ENCODE measurements at regions not wholly inside any gene's neighbourhood (a gene's known extent, or its start where the extent isn't known, plus 50 kb on each side); places are given as distances from the start of the nearest gene placed in this dataset.

- no peak for DNase-seq
Measured at GRCh38 chr16:17852977-17853702, 382.4 kb upstream of the XYLT1 start.

- no peak for DNase-seq
Measured at GRCh38 chr16:17850581-17851250, 380.0 kb upstream of the XYLT1 start.

- DNase-seq: no peak
Measured at GRCh38 chr16:17847234-17847795, 376.6 kb upstream of the XYLT1 start.

GRCh38 chr16:17846030-17846429 is 375.3 kb upstream of the XYLT1 start:
- no peak for DNase-seq

- DNase-seq: no peak
Measured at GRCh38 chr16:17845031-17845430, 374.3 kb upstream of the XYLT1 start.

- no peak for DNase-seq
Measured at GRCh38 chr16:17843905-17844304, 373.1 kb upstream of the XYLT1 start.

GRCh38 chr16:17839907-17840306 is 369.1 kb upstream of the XYLT1 start:
- no peak for DNase-seq

GRCh38 chr16:17839272-17839671 is 368.5 kb upstream of the XYLT1 start:
- DNase-seq: no peak

- no peak for DNase-seq
Measured at GRCh38 chr16:17836868-17837602, 366.3 kb upstream of the XYLT1 start.

GRCh38 chr16:17835118-17835876 is 364.5 kb upstream of the XYLT1 start:
- no peak for DNase-seq

- DNase-seq: no peak
Measured at GRCh38 chr16:17832738-17833137, 362.0 kb upstream of the XYLT1 start.

GRCh38 chr16:17831330-17831729 is 360.6 kb upstream of the XYLT1 start:
- no peak for DNase-seq

- no peak for DNase-seq
Measured at GRCh38 chr16:17830651-17831050, 359.9 kb upstream of the XYLT1 start.

GRCh38 chr16:17829811-17830210 is 359.1 kb upstream of the XYLT1 start:
- no peak for DNase-seq

GRCh38 chr16:17828012-17828411 is 357.3 kb upstream of the XYLT1 start:
- DNase-seq: no peak

- DNase-seq: no peak
Measured at GRCh38 chr16:17827313-17827712, 356.6 kb upstream of the XYLT1 start.

- DNase-seq: no peak
Measured at GRCh38 chr16:17817943-17818342, 347.2 kb upstream of the XYLT1 start.

GRCh38 chr16:17817260-17817659 is 346.5 kb upstream of the XYLT1 start:
- DNase-seq: no peak

- no peak for DNase-seq
Measured at GRCh38 chr16:17812771-17813170, 342.0 kb upstream of the XYLT1 start.

- DNase-seq: no peak
Measured at GRCh38 chr16:17804857-17805256, 334.1 kb upstream of the XYLT1 start.

- DNase-seq: no peak
Measured at GRCh38 chr16:17803625-17804410, 333.1 kb upstream of the XYLT1 start.

GRCh38 chr16:17802571-17802970 is 331.8 kb upstream of the XYLT1 start:
- DNase-seq: no peak
